Brain pericyte (primary cell): ENCODE measurements at regions not wholly inside any gene's neighbourhood (a gene's known extent, or its start where the extent isn't known, plus 50 kb on each side); places are given as distances from the start of the nearest gene placed in this dataset.
"Not testable (repeated sequence)": the region's sequence is repeated elsewhere in the genome, so short reads cannot be mapped to it uniquely, and the experiment has no call there.

Source experiments
- DNase-seq: peaks from one replicate; pipeline ENCODE4 v3.0.0-alpha.2; 2012; ENCODE audit warnings: low read depth, low spot score

DNA sequence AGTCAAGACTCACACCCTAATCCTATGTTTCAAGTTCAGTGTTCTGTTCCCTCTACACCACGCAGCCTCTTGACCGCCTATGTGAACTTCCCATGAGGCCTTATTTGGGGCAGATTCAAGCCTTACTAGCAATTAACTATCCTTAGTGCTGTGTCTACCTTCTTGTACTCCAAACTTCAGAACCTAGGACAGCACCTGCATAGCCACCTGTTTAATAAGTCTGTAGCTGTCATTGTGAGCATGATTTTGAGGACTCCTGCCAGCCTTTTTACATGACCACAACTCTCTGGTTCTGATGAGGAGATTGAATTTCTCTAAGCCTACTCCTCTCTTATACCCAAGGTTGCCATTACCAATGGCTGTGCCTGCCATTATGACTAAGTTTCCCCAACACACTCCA is 50.8 kb upstream of the PCSK1 start:
- no peak for DNase-seq

- DNase-seq = no peak
Observed at GRCh38 chr5:96487859-96488258, 54.8 kb upstream of the PCSK1 start.

GRCh38 chr5:96489532-96489931 is 56.5 kb upstream of the PCSK1 start:
- DNase-seq = no peak

- DNase-seq = no peak
Observed at GRCh38 chr5:96492459-96493047, 59.5 kb upstream of the PCSK1 start.

- DNase-seq = no peak
Observed at GRCh38 chr5:96493219-96493790, 60.3 kb upstream of the PCSK1 start.

DNA sequence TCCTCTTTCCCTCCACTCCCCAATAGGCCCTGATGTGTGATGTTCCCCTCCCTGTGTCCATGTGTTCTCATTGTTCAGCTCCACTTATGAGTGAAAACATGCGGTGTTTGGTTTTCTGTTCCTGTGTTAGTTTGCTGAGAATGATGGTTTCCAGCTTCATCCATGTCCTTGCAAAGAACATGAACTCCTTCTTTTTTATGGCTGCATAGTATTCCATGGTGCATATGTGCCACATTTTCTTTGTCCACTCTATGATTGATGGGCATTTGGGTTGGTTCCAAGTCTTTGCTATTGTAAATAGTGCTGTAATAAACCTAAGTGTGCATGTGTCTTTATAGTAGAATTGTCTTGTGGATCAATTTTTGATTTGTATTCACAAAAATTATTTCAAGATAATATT is 62.4 kb upstream of the PCSK1 start:
- DNase-seq = not testable (repeated sequence)

- DNase-seq = not testable (repeated sequence)
Observed at GRCh38 chr5:96497027-96497426, 64.0 kb upstream of the PCSK1 start.

GRCh38 chr5:96499753-96500345 is 66.8 kb upstream of the PCSK1 start:
- DNase-seq = no peak

DNA sequence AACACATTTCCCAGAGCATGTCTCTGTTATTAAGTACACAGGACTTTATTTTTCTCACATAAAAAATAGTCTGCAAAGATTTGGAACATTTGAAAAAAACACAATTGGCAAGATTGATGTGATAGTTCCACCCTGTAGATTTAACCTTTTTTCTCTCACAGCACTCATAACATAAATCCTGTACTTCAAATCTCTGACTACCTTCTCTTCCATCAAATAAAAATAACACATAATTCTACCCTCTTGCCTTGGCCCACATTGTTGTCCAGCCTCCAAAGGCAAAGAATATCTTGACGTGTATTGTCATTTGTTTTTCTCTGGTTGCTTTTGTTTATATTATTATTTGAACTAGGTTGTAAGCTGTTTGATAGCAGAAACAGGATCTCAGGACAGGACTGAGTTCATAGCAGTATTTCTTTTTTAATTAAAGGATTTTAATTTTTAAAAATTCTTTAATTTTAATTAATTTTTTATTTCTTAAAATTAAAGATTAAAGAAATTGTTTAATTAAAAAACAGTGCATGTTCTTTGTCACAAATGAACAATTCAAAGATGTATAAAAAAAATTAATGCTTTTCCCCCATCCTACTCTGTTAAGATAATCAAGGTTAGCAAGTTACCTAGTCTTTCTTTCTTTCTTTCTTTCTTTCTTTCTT is 69.1 kb upstream of the PCSK1 start:
- DNase-seq = no peak

DNA sequence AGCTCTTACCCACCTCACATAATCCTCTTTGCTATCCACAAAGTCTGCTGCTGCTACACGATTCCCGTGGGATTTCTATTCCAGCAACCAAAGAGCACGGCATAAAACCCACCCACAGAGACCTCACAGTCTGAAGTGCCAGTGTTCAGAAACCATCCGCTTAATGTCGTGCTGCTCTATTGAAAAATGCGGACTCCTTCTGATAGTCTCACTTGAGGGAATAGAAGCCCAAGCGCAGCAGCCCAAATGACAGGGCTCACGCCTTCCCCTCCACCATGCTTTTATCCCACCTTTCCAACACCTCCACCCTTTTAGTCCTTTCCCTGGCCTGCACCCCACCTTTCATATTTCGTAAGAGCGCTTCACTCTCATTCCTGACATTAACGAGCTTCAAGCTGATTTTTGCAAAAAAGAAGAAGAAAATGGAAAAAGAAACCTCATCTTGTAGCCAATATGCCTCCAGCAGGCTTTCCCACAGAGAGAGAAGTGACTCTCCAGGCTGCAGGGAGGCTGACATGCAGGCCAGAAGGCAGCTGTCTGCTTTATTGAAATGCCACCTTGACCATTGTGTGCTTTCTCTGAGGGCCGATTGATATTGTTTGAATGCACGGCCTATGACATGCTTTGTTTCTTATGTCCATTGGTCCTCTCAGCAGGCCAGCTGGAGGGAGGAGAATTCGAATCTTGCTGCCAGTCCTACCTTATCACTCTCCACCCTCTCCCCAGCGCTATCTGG is 70.6 kb upstream of the PCSK1 start:
- no peak for DNase-seq

DNA sequence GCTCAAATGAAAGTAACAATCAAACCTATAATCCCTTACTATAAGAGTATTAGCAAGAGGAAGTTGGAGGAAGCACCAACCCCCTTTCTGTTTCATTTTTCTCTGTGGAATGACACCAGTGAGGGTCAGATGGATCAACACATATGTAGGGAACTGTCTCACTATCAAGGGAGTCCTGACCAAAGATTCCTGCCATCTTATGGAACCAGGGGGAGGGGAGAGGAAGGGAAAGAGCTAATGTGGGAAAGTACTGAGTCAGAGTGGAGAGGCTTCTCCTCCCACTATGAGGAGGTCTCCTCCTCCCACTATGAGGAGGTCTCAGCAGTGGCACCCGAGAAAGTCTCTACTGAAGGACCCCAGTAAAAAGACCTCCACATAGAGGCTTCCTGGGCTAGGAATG is 73.3 kb upstream of the PCSK1 start:
- DNase-seq = no peak

DNA sequence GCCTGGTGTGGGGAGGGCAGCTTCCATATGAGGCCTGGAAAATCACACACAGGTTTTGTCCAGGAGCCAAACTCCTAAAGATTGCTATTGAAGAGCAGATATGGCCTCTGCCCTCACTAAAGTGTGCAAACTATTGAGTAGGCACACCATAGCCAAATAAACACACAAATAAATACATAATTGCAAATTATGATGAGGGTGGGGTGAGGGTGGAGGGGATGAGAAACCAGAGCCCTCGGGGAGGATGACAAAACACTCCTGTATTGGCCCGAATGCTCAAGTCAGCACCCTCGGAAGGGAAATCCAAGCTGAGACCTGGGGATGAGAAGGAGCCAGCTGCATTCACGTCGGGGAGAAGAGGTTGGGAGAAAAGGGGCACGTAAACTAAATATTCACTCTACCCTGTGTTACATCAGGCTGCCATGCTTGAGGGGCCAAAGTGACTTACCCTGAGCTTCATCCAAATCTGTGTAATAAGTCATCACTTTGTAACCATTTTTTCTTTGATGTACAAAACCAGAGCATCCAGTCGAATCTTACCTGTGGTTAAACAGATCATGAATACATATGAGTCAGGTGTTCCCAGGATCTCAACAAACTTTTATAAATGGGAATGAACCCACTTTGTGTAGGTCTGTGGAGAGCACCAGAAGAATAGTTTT is 73.9 kb upstream of the PCSK1 start:
- DNase-seq = no peak

DNA sequence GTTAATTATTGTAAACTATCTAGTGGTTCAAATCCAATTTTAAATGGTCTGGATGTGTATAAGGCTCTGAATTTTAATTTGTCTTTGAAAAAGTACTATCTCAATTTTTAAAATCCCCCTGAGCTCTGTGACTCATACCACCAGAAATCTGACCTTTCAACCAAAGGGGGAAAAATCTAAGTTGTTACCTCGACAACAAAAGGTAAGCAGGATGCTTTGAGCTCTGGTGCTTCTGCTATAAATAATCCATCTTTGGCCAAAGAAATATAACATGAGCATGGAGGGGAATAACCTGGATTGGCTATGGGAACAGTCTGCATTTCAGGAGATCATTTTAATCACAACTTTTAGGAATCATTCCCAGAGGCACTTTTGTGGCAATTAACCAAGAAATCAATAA is 76.3 kb upstream of the PCSK1 start:
- no peak for DNase-seq

DNA sequence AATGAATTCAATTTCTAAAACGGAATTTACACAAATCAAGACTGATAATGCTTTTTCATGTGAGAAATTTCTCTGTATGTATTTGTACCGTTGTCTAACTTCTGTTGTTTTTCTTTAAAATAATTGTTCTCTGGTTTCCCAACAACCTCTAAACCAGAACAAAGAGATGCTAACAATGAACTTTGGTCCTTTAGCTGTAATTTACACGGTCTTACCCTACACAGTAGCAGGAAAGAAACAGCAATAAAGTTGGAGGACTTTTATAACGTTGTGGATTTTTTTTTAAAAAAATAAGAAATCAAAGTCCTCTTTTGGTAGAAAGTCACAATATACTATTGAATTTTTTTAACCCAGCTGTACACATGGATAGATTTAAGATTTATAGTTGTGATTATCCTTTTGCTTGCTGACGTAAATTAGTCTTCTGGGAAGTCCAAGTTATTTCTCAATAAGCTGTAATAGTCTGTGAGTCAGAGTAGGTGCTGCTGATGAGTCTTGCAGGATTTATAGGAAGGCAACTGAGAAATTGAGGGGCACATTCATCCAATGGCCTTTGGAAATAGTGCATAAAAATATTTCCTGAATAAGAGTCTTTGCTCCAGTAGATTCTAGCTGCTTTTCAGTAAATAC is 76.8 kb upstream of the PCSK1 start:
- no peak for DNase-seq

- no peak for DNase-seq
Observed at GRCh38 chr5:96516631-96517071, 83.6 kb upstream of the PCSK1 start.

DNA sequence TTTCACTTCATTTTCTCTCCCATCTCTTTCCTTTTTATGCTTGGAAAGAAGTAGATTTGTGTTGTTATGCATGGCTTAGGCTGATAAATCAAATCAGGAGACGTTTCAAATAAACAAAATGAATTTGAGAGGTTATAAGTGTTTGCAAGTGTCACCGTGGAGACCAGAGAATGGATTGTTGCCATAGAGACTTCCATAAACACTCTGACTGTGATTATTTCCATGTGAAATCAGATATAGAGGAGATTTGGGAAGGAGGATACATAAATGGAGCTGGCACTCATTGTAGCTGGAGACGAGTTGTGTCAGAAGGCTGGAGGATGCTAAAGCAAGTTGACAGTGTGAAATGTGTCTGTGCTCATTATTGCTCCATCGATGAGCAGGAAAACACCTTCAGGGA is 84.2 kb upstream of the PCSK1 start:
- no peak for DNase-seq

- no peak for DNase-seq
Observed at GRCh38 chr5:96520345-96520744, 87.3 kb upstream of the PCSK1 start.

DNA sequence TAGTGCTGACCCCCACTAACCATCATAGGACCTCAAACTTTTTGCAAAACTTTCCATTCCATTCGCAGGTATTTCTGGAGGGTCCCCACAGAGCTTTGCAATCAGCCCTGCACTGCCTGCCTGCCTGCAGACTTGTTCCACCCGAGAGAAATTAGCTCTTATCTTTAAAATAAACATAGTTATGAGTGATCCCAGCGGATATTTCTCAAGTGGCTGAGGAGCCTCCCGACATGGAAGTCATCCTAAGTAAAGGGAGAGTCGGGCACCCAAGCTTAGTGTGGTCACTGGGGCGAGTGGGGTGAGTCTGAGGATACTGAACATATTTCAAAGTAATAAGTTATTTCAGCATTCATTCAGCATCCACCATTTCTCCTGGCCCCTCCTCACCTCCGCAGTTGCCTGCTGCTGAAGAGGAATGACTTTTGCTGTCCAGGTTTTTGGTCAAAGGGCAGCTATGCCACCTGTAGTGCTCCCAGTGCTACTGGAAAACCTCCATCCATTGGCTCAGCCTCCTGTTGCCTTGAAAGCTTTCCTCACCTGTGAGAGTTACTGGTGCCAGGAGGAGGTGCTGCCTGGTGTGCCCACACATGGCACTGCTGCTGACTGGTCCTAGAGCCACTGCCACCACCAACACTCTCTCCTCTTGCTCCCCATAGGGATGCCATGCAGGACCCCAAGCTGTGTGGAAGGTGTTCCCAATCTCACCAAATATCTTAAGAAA is 89.7 kb upstream of the PCSK1 start:
- DNase-seq = no peak

DNA sequence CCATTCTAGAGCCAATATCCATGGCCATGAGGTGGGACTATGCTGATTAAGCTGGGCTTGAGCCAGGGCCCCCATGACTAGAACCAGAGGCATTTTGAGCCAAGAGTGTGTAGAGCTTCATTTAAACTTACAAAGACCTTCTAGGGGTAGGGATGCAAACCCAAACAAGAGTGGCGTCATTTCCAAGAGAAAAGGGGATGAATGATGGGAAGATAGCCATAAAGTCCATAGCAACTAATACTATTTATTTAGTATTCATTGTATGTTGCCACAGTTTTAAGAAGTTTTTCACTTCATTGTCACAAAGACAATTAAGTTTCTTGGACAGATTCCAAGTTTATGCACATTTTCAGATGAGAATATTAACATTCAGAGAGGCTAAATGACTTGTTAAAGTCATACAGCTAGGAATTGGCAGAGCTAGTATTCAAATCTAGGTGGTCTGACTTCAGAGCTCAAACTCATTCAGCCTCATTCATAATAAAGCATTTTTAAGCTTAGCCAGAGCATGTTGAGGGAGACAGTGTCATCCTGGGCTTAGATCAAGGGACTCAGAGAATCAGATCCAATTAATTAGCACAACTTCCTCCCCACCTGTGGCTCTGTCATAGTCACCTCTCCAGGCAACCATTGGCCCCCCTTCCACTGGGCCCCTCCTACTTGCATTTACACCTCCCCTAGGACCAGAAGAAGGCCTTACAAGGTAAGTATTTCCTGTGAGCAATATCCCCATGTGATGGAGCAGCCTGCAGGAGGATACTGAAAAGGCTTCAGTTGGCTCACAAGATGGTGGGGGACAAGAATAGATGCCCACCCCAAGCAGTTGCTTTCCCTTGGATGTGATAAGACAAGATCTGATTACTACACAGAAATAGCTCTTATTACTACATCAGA is 95.0 kb upstream of the PCSK1 start:
- DNase-seq = no peak
